Adrenal gland (tissue), 9 donors: ENCODE measurements at regions not wholly inside any gene's neighbourhood (a gene's known extent, or its start where the extent isn't known, plus 50 kb on each side); places are given as distances from the start of the nearest gene placed in this dataset.

Experiments
- DNase-seq, 7 donors: peaks; one replicate each; pipeline ENCODE4 v3.0.0-alpha.2; 2019 to 2020
- H3K27ac ChIP-seq, 5 donors: fragments of 200-600 bp; sonication (generic) in 4 of 5; 1 replicate in 3 of 5; 2 replicates in 2 of 5; pipeline versions ENCODE4 v1.5.1 to v1.8.0; 2016 to 2020; ENCODE audit warnings: mild to moderate bottlenecking in 1 of 5
- H3K27me3 ChIP-seq: fragments of 200-600 bp; 2 replicates; pipeline ENCODE4 v1.8.0; 2021
- H3K36me3 ChIP-seq, 2 donors: fragments of 200-600 bp; replicated peaks in 1 of 2; 1 replicate in 1 of 2; 2 replicates in 1 of 2; pipeline versions ENCODE4 v1.5.1 to v1.8.0; 2018 to 2022
- H3K4me1 ChIP-seq, 2 donors: fragments of 200-600 bp; replicated peaks in 1 of 2; 1 replicate in 1 of 2; 2 replicates in 1 of 2; pipeline versions ENCODE4 v1.5.1 to v1.8.0; 2018 to 2021
- H3K4me3 ChIP-seq, 4 donors: fragments of 200-600 bp; sonication (generic) in 3 of 4; one replicate each; pipeline ENCODE4 v1.5.1; 2016 to 2018
- H3K9me3 ChIP-seq, 3 donors: fragments of 200-600 bp; sonication (generic) in 1 of 3; replicated peaks in 1 of 3; 1 replicate in 2 of 3; 2 replicates in 1 of 3; pipeline versions ENCODE4 v1.5.1 to v1.8.0; 2016 to 2021
- CTCF ChIP-seq, 6 experiments: fragments of 450-650 bp in 4 of 6; fragments of 200-600 bp in 2 of 6; sonication (generic) in 1 of 6; IDR thresholded peaks; 1 replicate in 5 of 6; 2 replicates in 1 of 6; pipeline versions ENCODE4 v1.5.1 to v1.8.0; 2016 to 2021; ENCODE audit warnings: antibody characterized with exemption in 6 of 6, mild to moderate bottlenecking in 2 of 6, moderate library complexity in 1 of 6
- POLR2A ChIP-seq, 2 donors: fragments of 450-650 bp; IDR thresholded peaks; one replicate each; pipeline ENCODE4 v1.6.1; 2017; ENCODE audit warnings: antibody characterized with exemption in 2 of 2, mild to moderate bottlenecking in 2 of 2, moderate library complexity in 1 of 2
- WGBS, 4 donors: extraction: QIAGEN DNeasy Blood & Tissue Kit in 2 of 4; methylation state at CpG; one replicate each; pipeline versions ENCODE4 v1.1.5 to v1.1.7; 2013 to 2017; 5-methylcytosine and 5-hydroxymethylcytosine counted together
- intact Hi-C, 2 donors: fragments of 100-400 bp; cut with DNase I; formaldehyde crosslinking; loops; one replicate each; pipeline versions ENCODE4 v1.14.1 to v1.15.0; 2022 to 2023
- donor health status: healthy with polysubstance abuse.
- donor health status: Bipolar disorder and iron deficiency.
- donor health status: DM: yes; HTN: yes; CAD: no.
- donor health status: DM: no; HTN: no; CAD: no.
- donor health status: DM: no; HTN: no; CAD: no.

GRCh38 chr2:217706513-217706912 lies 296.3 kb downstream of the TNS1 start:
- H3K27ac ChIP-seq: no peak overlapping the region
- intact Hi-C loops: no loop called here
- WGBS, 4 donors: 64 to 71% (median 66%) methylated on average over 2 of the region's 2 CpGs
- no peak for TF ChIP-seq POLR2A (IDR thresholded peaks at IDR 0.05)
- no peak overlapping the region for H3K4me3 ChIP-seq
- DNase-seq: no peak
- H3K9me3 ChIP-seq: no peaks in the 10 kb centered on the region
- peaks cover 0 to 14% of the 10 kb centered on the region in 2 donors for H3K4me1 ChIP-seq
- H3K36me3 ChIP-seq: no peaks in the 10 kb centered on the region
- H3K27me3 ChIP-seq: no peaks in the 10 kb centered on the region

- Histone ChIP-seq H3K27ac (no peak overlapping the region), H3K9me3 (no peaks in the 10 kb centered on the region), H3K4me3 (no peak overlapping the region), H3K4me1 (peaks cover 0 to 14% of the 10 kb centered on the region in 2 donors), H3K27me3 (no peaks in the 10 kb centered on the region), H3K36me3 (no peaks in the 10 kb centered on the region)
- no peak for TF ChIP-seq CTCF (IDR thresholded peaks at IDR 0.05)
- TF ChIP-seq POLR2A (IDR thresholded peaks at IDR 0.05): no peak
- intact Hi-C loops: no loop called here
- no peak for DNase-seq
- WGBS, 4 donors: 95 to 100% (median 100%) methylated on average over 1 of the region's 1 CpG
Observed at GRCh38 chr2:217706095-217706494, 296.7 kb downstream of the TNS1 start.

DNA sequence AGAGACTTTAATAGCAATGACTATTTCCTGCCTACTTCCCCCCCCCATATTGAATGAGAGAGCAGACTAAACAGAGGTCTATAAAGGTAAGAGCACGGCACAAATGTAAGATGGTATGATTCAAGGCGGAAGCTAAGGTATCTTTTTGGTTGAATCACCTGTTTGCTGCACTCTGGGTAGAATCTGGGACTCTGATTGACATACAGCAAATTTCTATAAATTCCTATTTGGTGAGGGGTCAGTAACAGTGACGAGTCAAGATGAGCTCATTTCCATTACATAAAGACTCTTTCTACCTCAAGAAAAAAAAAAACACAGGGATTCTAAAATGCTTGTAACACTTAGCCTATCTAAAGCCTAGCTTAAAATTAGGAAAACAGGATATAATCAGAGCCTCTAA lies 297.3 kb downstream of the TNS1 start:
- Histone ChIP-seq H3K27me3 (no peaks in the 10 kb centered on the region), H3K4me1 (peaks cover 0 to 14% of the 10 kb centered on the region in 2 donors), H3K27ac (no peak overlapping the region), H3K9me3 (no peaks in the 10 kb centered on the region), H3K4me3 (no peak overlapping the region), H3K36me3 (no peaks in the 10 kb centered on the region)
- intact Hi-C loops: no loop called here
- no peak for TF ChIP-seq CTCF (IDR thresholded peaks at IDR 0.05)
- no peak for TF ChIP-seq POLR2A (IDR thresholded peaks at IDR 0.05)
- 66 to 92% (median 79%) methylated on average over 3 of the region's 3 CpGs for WGBS, 4 donors
- DNase-seq: no peak

- no peaks in the 10 kb centered on the region for H3K36me3 ChIP-seq
- intact Hi-C loops: no loop called here
- WGBS, 4 donors: 81 to 97% (median 89%) methylated on average over 3 to 5 of the region's 5 CpGs
- DNase-seq: no peak
- H3K9me3 ChIP-seq: no peaks in the 10 kb centered on the region
- no peak overlapping the region for H3K4me3 ChIP-seq
- no peaks in the 10 kb centered on the region for H3K4me1 ChIP-seq
- H3K27me3 ChIP-seq: no peaks in the 10 kb centered on the region
- TF ChIP-seq POLR2A (IDR thresholded peaks at IDR 0.05) (no peak), CTCF (IDR thresholded peaks at IDR 0.05) (no peak)
- no peak overlapping the region for H3K27ac ChIP-seq
Observed at GRCh38 chr2:217703999-217704398, 298.8 kb downstream of the TNS1 start.

DNA sequence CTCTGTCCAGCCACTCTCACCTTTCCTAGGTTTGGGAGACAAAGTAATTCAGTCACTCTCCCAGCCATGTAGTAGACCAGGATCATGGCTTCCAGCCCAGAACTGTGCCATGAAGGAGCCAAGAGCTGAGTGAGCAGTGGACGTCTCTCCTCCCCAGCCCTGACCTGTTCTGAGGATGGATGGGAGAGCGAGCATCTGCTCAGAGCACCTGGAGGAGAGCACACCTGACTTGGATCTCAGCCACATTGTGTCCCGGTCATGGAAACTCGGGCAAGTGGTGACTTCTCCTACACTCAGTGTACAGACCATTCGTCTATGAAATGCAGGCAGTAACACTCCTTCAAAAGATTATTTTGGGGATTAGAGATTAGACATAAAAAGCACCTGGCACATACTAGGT lies 299.7 kb downstream of the TNS1 start:
- H3K9me3 ChIP-seq: no peaks in the 10 kb centered on the region
- intact Hi-C loops: no loop called here
- no peak for DNase-seq
- H3K4me3 ChIP-seq: no peak overlapping the region
- H3K27me3 ChIP-seq: no peaks in the 10 kb centered on the region
- H3K27ac ChIP-seq: no peak overlapping the region
- TF ChIP-seq POLR2A (IDR thresholded peaks at IDR 0.05): no peak
- TF ChIP-seq CTCF (IDR thresholded peaks at IDR 0.05): no peak
- WGBS, 4 donors: 86 to 98% (median 89%) methylated on average over 3 to 5 of the region's 5 CpGs
- H3K36me3 ChIP-seq: no peaks in the 10 kb centered on the region
- no peaks in the 10 kb centered on the region for H3K4me1 ChIP-seq
